ENCODE measurements at regions not wholly inside any gene's neighbourhood (a gene's known extent, or its start where the extent isn't known, plus 50 kb on each side); places are given as distances from the start of the nearest gene placed in this dataset.
A peak's percentile ranks its signal among the peaks of the same experiment; 100 is the strongest.

DNA sequence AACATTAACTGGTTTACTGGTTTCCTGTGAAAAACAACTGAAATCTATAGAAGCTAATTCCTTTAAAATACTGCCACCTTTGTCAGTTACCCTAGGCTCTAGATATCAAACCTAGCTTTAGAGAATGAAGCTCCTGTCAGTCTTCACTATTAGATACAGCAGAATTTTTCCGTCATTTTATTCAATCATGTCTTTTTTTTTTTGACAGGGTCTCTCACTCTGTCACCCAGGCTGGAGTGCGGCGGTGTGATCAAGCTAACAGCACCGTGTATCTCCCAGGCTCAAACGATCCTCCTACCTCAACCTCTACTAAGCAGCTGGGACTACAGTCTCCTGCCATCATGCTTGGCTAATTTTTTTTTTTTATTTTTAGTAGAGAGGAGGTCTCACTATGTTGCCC is 415.2 kb upstream of the LRRTM4 start:
- ChIA-PET CTCF (no interaction called here), POLR2A (no interaction called here)
- no peaks in the 10 kb centered on the region for H3K27me3 Mint-ChIP-seq (ENCODE audit: low read depth)
- TF ChIP-seq EMX1 (CRISPR knock-in tag; IDR thresholded peaks at IDR 0.05) (no peak), ATF1 (CRISPR knock-in tag; IDR thresholded peaks at IDR 0.05) (no peak)
- H3K9me3 Mint-ChIP-seq = peaks cover 12% of the 10 kb centered on the region
- no peaks in the 10 kb centered on the region for H3K4me1 Mint-ChIP-seq
- ATAC-seq (no peak), DNase-seq (ENCODE audit: low spot score) (no peak)
- no peak overlapping the region for H3K4me3 Mint-ChIP-seq
- H3K36me3 Mint-ChIP-seq = 0 out of 2 replicates have a peak, but pooled peaks cover 4% of the 10 kb centered on the region
- no peak overlapping the region for H3K27ac Mint-ChIP-seq

DNA sequence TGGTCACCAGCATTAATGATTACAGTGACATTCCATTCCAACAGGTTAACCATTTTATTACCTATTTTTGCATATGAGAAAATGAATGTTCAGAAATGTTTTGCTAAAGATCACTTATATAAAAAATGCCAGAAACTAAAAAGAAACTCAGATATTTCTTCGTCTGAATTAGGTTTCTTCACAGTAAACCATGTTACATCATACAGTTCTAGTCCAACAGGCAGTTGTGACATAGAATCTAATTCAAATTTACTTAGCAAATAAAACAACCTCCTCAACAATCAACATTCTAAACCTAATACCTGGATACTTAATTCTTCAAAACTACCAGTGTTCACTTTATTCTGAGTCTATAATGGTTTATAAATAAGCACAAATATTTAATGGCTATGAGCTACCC is 416.3 kb upstream of the LRRTM4 start:
- Mint-ChIP-seq H3K4me1 (no peaks in the 10 kb centered on the region), H3K9me3 (peaks cover 4% of the 10 kb centered on the region), H3K27ac (no peak overlapping the region), H3K4me3 (no peak overlapping the region), H3K36me3 (0 out of 2 replicates have a peak, but pooled peaks cover 3% of the 10 kb centered on the region), H3K27me3 (ENCODE audit: low read depth) (no peaks in the 10 kb centered on the region)
- CTCF ChIA-PET = no interaction called here
- TF ChIP-seq GABPB1 (CRISPR knock-in tag; IDR thresholded peaks at IDR 0.05) (0 out of 2 replicates have a peak, but pooled peaks have one; percentile 27), EMX1 (CRISPR knock-in tag; IDR thresholded peaks at IDR 0.05) (no peak)
- POLR2A ChIA-PET = no interaction called here
- no peak for DNase-seq (ENCODE audit: low spot score)
- no peak for ATAC-seq

DNA sequence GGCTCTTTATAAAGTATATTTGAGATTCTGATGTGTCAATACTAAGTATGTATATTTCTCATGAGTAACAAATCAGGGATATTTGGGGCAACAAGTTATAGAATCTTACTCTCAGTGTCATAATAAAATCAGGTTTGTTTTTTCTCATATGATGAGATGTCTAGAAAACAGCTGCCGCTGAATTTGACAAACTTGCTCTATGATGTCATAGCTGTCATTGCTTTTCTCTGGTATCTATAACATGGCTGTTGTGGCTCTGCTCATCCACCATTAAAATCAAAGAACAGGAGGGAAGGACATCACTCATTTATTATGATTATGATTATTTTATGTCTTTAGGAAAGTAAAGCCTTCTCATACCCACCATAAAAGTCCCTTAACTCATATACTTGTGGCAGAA is 417.2 kb upstream of the LRRTM4 start:
- H3K9me3 Mint-ChIP-seq = no peaks in the 10 kb centered on the region
- H3K36me3 Mint-ChIP-seq = no peaks in the 10 kb centered on the region
- H3K27ac Mint-ChIP-seq = no peak overlapping the region
- TF ChIP-seq, protein P1, sequence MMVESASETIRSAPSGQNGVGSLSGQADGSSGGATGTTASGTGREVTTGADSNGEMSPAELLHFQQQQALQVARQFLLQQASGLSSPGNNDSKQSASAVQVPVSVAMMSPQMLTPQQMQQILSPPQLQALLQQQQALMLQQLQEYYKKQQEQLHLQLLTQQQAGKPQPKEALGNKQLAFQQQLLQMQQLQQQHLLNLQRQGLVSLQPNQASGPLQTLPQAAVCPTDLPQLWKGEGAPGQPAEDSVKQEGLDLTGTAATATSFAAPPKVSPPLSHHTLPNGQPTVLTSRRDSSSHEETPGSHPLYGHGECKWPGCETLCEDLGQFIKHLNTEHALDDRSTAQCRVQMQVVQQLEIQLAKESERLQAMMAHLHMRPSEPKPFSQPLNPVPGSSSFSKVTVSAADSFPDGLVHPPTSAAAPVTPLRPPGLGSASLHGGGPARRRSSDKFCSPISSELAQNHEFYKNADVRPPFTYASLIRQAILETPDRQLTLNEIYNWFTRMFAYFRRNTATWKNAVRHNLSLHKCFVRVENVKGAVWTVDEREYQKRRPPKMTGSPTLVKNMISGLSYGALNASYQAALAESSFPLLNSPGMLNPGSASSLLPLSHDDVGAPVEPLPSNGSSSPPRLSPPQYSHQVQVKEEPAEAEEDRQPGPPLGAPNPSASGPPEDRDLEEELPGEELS (CRISPR knock-in tag; IDR thresholded peaks at IDR 0.05) = no peak
- TF ChIP-seq, protein P2, sequence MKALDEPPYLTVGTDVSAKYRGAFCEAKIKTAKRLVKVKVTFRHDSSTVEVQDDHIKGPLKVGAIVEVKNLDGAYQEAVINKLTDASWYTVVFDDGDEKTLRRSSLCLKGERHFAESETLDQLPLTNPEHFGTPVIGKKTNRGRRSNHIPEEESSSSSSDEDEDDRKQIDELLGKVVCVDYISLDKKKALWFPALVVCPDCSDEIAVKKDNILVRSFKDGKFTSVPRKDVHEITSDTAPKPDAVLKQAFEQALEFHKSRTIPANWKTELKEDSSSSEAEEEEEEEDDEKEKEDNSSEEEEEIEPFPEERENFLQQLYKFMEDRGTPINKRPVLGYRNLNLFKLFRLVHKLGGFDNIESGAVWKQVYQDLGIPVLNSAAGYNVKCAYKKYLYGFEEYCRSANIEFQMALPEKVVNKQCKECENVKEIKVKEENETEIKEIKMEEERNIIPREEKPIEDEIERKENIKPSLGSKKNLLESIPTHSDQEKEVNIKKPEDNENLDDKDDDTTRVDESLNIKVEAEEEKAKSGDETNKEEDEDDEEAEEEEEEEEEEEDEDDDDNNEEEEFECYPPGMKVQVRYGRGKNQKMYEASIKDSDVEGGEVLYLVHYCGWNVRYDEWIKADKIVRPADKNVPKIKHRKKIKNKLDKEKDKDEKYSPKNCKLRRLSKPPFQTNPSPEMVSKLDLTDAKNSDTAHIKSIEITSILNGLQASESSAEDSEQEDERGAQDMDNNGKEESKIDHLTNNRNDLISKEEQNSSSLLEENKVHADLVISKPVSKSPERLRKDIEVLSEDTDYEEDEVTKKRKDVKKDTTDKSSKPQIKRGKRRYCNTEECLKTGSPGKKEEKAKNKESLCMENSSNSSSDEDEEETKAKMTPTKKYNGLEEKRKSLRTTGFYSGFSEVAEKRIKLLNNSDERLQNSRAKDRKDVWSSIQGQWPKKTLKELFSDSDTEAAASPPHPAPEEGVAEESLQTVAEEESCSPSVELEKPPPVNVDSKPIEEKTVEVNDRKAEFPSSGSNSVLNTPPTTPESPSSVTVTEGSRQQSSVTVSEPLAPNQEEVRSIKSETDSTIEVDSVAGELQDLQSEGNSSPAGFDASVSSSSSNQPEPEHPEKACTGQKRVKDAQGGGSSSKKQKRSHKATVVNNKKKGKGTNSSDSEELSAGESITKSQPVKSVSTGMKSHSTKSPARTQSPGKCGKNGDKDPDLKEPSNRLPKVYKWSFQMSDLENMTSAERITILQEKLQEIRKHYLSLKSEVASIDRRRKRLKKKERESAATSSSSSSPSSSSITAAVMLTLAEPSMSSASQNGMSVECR (CRISPR knock-in tag; IDR thresholded peaks at IDR 0.05; ENCODE audit: borderline replicate concordance) = no peak
- TF ChIP-seq, protein P3, sequence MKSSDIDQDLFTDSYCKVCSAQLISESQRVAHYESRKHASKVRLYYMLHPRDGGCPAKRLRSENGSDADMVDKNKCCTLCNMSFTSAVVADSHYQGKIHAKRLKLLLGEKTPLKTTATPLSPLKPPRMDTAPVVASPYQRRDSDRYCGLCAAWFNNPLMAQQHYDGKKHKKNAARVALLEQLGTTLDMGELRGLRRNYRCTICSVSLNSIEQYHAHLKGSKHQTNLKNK (CRISPR knock-in tag; IDR thresholded peaks at IDR 0.05) = no peak
- TF ChIP-seq NFE2L1 (CRISPR knock-in tag; IDR thresholded peaks at IDR 0.05) (no peak), CREM (CRISPR knock-in tag; IDR thresholded peaks at IDR 0.05) (no peak)
- ATAC-seq (no peak), DNase-seq (ENCODE audit: low spot score) (no peak)
- no peaks in the 10 kb centered on the region for H3K27me3 Mint-ChIP-seq (ENCODE audit: low read depth)
- H3K4me3 Mint-ChIP-seq = no peak overlapping the region
- POLR2A ChIA-PET = no interaction called here
- no peaks in the 10 kb centered on the region for H3K4me1 Mint-ChIP-seq
- CTCF ChIA-PET = no interaction called here

DNA sequence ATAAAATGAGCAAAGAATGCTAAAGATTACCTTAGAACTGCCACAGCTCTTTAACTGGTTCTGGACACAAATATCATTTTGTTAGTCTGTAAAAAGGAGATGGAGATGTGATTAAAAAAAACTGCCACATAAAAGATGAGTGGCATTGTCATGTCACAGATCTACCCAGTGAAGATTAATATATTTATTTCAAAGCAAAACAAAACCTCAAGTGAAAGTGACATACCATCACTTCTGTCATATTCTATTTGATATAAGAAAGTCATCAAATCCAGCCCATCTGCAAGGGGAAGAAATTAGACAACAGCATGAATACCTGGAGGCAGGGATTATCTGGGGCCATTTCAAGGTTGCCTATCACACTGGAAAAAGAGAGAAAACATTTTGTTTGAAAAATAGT is 417.6 kb upstream of the LRRTM4 start:
- no peak overlapping the region for H3K27ac Mint-ChIP-seq
- no peaks in the 10 kb centered on the region for H3K9me3 Mint-ChIP-seq
- no peaks in the 10 kb centered on the region for H3K36me3 Mint-ChIP-seq
- POLR2A ChIA-PET = no interaction called here
- no peak overlapping the region for H3K4me3 Mint-ChIP-seq
- H3K27me3 Mint-ChIP-seq (ENCODE audit: low read depth) = no peaks in the 10 kb centered on the region
- CTCF ChIA-PET = no interaction called here
- H3K4me1 Mint-ChIP-seq = no peaks in the 10 kb centered on the region
- no peak for DNase-seq (ENCODE audit: low spot score)
- no peak for ATAC-seq
- TF ChIP-seq KAT7 (CRISPR knock-in tag; IDR thresholded peaks at IDR 0.05; ENCODE audit: borderline replicate concordance) = no peak
- TF ChIP-seq, protein P4, sequence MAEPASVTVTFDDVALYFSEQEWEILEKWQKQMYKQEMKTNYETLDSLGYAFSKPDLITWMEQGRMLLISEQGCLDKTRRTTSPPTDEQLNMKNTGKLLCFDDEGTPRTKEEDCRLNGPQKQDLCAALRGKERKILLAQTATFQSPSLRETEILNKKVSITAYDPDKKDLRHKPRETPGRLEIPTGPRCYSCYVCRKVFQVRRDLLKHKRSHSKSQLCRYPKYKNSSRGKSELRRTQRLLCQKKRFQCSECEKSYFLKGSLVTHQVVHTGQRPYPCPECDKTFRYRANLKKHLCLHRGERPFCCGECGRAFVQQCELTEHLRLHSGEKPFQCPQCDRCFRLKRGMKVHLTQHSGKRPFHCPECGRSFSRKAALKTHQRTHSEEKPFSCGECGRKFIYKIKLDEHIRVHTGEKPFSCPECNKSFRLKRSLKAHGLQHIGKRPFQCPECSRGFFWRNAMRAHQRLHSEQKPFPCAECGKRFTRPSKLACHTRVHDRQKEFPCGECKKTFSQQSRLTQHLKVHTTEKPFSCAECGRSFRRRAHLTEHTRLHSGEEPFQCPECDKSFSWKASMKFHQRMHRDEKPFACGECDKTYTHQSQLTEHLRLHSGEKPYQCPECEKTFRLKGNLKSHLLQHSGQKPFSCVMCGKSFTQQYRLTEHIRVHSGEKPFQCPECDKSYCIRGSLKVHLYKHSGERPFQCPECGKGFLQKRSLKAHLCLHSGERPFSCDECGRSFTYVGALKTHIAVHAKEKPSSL (CRISPR knock-in tag; conservative IDR thresholded peaks at IDR 0.05) = no peak
- TF ChIP-seq ZNF263 (CRISPR knock-in tag; IDR thresholded peaks at IDR 0.05; ENCODE audit: low read depth) = no peak
- TF ChIP-seq HMGA2 (CRISPR knock-in tag; IDR thresholded peaks at IDR 0.05) = no peak
- TF ChIP-seq, protein P5, sequence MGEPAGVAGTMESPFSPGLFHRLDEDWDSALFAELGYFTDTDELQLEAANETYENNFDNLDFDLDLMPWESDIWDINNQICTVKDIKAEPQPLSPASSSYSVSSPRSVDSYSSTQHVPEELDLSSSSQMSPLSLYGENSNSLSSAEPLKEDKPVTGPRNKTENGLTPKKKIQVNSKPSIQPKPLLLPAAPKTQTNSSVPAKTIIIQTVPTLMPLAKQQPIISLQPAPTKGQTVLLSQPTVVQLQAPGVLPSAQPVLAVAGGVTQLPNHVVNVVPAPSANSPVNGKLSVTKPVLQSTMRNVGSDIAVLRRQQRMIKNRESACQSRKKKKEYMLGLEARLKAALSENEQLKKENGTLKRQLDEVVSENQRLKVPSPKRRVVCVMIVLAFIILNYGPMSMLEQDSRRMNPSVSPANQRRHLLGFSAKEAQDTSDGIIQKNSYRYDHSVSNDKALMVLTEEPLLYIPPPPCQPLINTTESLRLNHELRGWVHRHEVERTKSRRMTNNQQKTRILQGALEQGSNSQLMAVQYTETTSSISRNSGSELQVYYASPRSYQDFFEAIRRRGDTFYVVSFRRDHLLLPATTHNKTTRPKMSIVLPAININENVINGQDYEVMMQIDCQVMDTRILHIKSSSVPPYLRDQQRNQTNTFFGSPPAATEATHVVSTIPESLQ (CRISPR knock-in tag; IDR thresholded peaks at IDR 0.05) = no peak
- no peak for TF ChIP-seq FOXK1 (CRISPR knock-in tag; IDR thresholded peaks at IDR 0.05)
- TF ChIP-seq, protein P6, sequence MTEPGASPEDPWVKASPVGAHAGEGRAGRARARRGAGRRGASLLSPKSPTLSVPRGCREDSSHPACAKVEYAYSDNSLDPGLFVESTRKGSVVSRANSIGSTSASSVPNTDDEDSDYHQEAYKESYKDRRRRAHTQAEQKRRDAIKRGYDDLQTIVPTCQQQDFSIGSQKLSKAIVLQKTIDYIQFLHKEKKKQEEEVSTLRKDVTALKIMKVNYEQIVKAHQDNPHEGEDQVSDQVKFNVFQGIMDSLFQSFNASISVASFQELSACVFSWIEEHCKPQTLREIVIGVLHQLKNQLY (CRISPR knock-in tag; IDR thresholded peaks at IDR 0.05) = no peak
